HG03378 (cell line): ENCODE measurements at regions not wholly inside any gene's neighbourhood (a gene's known extent, or its start where the extent isn't known, plus 50 kb on each side); places are given as distances from the start of the nearest gene placed in this dataset.
A peak's percentile ranks its signal among the peaks of the same experiment; 100 is the strongest.
"Not testable (repeated sequence)": the region's sequence is repeated elsewhere in the genome, so short reads cannot be mapped to it uniquely, and the experiment has no call there.

Source experiments
- ATAC-seq: cut with Tn5 transposase; IDR thresholded peaks from one replicate; pipeline ENCODE4 v1.9.1; 2021; ENCODE audit warnings: mild to moderate bottlenecking, moderate library complexity; ENCODE audit not compliant: unreplicated experiment

GRCh38 chrX:109873983-109874382 lies 128.9 kb upstream of the TMEM164 start:
- no peak for ATAC-seq

DNA sequence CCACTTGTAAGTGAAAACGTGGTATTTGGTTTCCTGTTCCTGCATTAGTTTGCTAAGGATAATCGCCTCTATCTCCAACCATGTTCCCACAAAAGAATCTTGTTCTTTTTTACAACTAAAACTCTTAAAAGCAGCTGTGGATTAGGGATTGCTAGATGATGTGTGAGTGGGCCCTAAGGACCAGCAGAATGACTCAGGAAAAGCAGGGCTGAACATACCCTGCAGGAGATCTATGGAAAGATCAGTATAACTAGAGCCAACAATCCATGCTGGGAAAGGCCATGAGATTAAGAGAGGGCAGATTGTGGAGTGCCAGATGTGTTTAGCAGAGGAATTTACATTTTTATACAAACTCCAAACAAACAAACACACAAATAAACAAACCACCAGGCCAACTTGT lies 128.4 kb upstream of the TMEM164 start:
- ATAC-seq, result no peak

DNA sequence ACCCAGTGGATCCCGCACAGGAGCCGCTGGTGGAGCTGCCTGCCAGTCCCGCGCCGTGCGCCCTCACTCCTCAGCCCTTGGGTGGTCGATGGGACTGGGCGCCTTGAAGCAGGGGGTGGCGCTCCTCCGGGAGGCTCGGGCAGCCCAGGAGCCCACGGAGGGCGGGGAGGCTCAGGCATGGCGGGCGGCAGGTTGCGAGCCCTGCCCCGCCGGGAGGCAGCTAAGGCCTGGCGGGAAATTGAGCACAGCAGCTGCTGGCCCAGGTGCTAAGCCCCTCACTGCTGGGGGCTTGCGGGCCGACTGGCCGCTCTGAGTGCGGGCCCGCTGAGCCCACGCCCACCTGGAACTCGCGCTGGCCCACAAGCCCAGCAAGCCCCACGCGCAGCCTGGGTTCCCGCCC lies 127.1 kb upstream of the TMEM164 start:
- no peak for ATAC-seq

GRCh38 chrX:109878236-109878635 lies 124.7 kb upstream of the TMEM164 start:
- ATAC-seq, result no peak

DNA sequence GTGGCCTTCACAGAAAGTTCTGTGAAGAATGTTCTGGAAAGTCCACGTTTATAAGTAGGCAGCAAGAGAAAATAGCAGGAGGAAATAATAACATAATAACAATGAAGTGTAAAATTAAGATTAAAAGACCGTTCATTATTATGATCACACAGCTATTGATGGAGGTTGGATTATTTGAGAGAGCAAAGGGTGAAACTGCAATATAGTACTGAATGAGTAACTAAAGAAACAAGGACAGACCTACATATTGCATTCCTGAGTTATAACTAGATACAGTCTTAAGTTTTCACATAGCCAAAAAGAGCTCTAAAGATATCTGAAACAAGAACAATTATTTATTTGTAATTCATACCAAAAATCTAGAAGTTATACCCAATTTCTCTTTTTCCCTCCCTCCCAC lies 122.9 kb upstream of the TMEM164 start:
- no peak for ATAC-seq

- peak; percentile 92 for ATAC-seq
Observed at GRCh38 chrX:109880629-109881028, 122.3 kb upstream of the TMEM164 start.

GRCh38 chrX:109886122-109886761 lies 116.7 kb upstream of the TMEM164 start:
- ATAC-seq, result no peak

GRCh38 chrX:109889289-109890006 lies 113.5 kb upstream of the TMEM164 start:
- peak; percentile 58 for ATAC-seq

GRCh38 chrX:109890300-109890699 lies 112.6 kb upstream of the TMEM164 start:
- ATAC-seq, result no peak

DNA sequence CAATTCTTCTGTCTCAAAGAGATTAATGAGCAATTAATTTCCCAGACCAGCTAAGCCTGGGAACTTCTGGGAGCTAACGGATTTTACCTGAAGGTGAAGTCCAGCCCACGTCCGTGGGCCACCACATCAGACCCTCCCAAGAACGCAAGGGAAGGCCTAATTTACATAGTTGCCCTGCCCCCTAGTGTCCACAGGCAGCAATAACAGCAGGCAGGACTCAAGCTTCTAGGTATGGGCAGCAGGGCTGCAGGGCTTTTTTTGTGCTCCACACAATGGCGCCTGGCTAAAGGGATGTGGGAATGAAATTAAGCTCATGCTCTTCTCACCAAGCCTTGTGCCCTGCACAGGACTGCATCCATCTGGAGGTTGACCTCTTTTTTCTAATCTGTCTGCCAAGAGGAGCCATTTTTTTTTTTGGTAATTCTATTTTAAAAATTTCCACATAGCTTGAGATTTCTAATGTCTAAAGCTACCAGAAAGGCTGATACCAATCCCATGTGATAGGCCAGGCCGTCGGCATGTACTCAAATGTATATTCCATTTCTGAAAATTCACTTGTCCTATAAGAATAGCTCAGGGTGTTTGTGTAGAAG lies 111.9 kb upstream of the TMEM164 start:
- ATAC-seq, result peak; percentile 54

DNA sequence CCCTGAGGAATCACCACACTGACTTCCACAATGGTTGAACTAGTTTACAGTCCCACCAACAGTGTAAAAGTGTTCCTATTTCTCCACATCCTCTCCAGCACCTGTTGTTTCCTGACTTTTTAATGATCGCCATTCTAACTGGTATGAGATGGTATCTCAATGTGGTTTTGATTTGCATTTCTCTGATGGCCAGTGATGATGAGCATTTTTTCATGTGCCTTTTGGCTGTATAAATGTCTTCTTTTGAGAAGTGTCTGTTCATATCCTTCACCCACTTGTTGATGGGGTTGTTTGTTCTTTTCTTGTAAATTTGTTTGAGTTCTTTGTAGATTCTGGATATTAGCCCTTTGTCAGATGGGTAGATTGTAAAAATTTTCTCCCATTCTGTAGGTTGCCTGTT lies 106.9 kb upstream of the TMEM164 start:
- not testable (repeated sequence) for ATAC-seq

DNA sequence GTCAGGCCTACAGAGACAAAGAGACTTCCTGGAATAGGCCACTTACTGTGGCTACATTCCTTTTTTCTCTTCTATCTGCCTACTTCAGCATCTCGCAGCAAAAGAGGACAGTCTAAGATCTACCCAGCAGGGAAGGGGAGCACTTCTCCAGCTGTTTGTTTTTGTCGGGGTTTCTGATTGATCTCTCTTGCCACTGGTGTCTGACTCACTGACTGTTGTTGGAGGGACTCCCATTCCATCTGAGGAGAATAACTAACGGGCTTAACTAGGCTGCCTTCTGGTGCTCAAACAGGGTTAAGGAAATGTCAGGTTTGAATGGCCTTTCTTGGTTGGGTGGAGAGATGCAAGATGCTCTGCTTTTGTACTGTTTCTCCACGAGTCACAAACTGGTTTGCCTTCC lies 100.2 kb upstream of the TMEM164 start:
- no peak for ATAC-seq

GRCh38 chrX:109911046-109911445 lies 91.9 kb upstream of the TMEM164 start:
- ATAC-seq, result no peak

DNA sequence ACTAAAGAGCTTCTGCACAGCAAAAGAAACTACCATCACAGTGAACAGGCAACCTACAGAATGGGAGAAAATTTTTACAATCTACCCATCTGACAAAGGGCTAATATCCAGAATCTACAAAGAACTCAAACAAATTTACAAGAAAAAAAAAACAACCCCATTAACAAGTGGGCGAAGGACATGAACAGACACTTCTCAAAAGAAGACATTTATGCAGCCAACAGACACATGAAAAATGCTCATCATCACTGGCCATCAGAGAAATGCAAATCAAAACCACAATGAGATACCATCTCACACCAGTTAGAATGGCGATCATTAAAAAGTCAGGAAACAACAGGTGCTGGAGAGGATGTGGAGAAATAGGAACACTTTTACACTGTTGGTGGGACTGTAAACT lies 89.9 kb upstream of the TMEM164 start:
- not testable (repeated sequence) for ATAC-seq

- no peak for ATAC-seq
Observed at GRCh38 chrX:109914114-109914849, 88.6 kb upstream of the TMEM164 start.

GRCh38 chrX:109918753-109919152 lies 84.2 kb upstream of the TMEM164 start:
- no peak for ATAC-seq

GRCh38 chrX:109920325-109920724 lies 82.6 kb upstream of the TMEM164 start:
- ATAC-seq, result no peak

DNA sequence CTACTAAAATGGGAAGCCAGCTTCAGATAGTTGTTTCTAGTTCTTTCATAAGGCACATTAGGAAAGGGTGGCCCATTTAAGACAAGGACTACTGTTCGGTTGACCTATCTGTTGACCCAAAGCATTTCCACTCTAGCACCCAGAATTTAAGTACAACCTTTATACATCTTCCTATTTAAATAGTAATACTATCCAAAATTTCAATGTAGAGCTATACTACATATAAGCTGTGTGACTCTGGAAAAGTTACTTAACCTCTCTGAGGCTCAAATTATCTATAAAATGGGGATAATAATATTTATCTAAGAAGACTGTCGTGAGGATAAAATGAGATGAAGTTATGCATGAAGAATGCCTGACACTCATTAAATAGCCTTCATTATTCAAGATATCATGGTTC lies 82.0 kb upstream of the TMEM164 start:
- ATAC-seq, result no peak

DNA sequence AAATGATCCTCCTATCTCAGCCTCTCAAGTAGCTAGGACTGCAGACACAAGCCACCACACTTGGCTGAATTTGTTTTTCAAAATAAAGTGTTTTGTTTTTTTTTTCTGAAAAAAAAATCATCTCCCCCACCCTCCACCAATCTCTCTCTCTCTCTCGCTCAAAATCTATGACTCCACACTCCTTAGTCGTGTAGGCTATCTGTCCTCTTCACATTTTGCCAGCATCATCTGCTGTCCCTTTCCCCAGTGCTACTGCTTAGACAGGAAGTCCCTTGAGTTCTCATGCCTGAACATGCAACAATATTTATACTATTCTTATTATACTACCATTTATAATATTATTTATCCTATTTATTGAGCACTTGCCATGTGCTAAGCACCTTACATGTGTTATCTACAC lies 80.7 kb upstream of the TMEM164 start:
- no peak for ATAC-seq

- ATAC-seq, result not testable (repeated sequence)
Observed at GRCh38 chrX:109925003-109925402, 77.9 kb upstream of the TMEM164 start.

GRCh38 chrX:109925656-109926055 lies 77.3 kb upstream of the TMEM164 start:
- no peak for ATAC-seq

DNA sequence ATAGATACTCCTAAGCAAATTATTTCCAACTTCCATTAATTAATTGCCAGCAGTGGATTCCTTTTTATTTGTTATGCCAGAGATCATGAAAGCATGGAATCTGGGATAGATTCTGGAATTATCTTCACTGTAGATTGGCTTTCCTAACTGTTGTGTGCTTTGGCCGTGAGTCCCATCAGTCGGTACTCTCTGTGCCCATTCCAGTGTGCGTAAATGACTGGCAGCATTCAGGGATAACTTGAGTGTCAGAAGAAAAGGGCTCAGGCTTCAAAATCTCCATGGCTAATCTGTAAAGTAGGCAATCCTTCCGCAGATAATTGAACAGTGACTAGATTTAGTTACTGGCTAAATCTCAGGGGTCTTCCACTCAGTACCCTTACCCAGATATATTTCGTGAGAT lies 76.8 kb upstream of the TMEM164 start:
- no peak for ATAC-seq
